MM.1S (cell line): ENCODE measurements at regions not wholly inside any gene's neighbourhood (a gene's known extent, or its start where the extent isn't known, plus 50 kb on each side); places are given as distances from the start of the nearest gene placed in this dataset.

ENCODE experiments used
- DNase-seq: peaks from one replicate; pipeline ENCODE4 v3.0.0-alpha.2; 2015
- H2AFZ ChIP-seq: fragments of 300-600 bp; sonication (generic); 2 replicates; pipeline ENCODE4 v1.6.0; 2016; ENCODE audit warnings: antibody characterized with exemption, low read length
- H3F3A ChIP-seq: fragments of 300-600 bp; sonication (generic); 2 replicates; pipeline ENCODE4 v1.6.1; 2016; ENCODE audit warnings: mild to moderate bottlenecking, antibody characterized with exemption, low read length, moderate library complexity, mixed read lengths; ENCODE audit not compliant: insufficient read depth
- H3K27ac ChIP-seq: fragments of 300-600 bp; sonication (generic); 2 replicates; pipeline ENCODE4 v1.5.1; 2016; ENCODE audit warnings: mild to moderate bottlenecking, low read length
- H3K27me3 ChIP-seq: fragments of 300-600 bp; sonication (generic); replicated peaks from 2 replicates; pipeline ENCODE4 v1.6.0; 2016; ENCODE audit warnings: low read length; ENCODE audit not compliant: insufficient read depth
- H3K36me3 ChIP-seq: fragments of 300-600 bp; sonication (generic); replicated peaks from 2 replicates; pipeline ENCODE4 v1.6.1; 2016; ENCODE audit warnings: mild to moderate bottlenecking, low read length, mixed read lengths; ENCODE audit not compliant: insufficient read depth
- H3K4me1 ChIP-seq: fragments of 300-600 bp; sonication (generic); 2 replicates; pipeline ENCODE4 v1.6.1; 2016; ENCODE audit warnings: low read length, mixed read lengths
- H3K4me2 ChIP-seq: fragments of 300-600 bp; sonication (generic); 2 replicates; pipeline ENCODE4 v1.6.0; 2016; ENCODE audit warnings: low read depth, low read length
- H3K4me3 ChIP-seq: fragments of 300-600 bp; sonication (generic); 2 replicates; pipeline ENCODE4 v1.5.1; 2016; ENCODE audit warnings: low read length, mixed read lengths
- H3K79me2 ChIP-seq: fragments of 300-600 bp; sonication (generic); 2 replicates; pipeline ENCODE4 v1.6.1; 2016; ENCODE audit warnings: mixed run types, low read length, mixed read lengths
- H3K9ac ChIP-seq: fragments of 300-600 bp; sonication (generic); 2 replicates; pipeline ENCODE4 v1.6.1; 2016; ENCODE audit warnings: low read length, mixed read lengths
- H3K9me2 ChIP-seq: fragments of 300-600 bp; sonication (generic); replicated peaks from 2 replicates; pipeline ENCODE4 v1.6.1; 2016; ENCODE audit warnings: mild to moderate bottlenecking, low read length, mixed read lengths; ENCODE audit not compliant: insufficient read depth
- H3K9me3 ChIP-seq: fragments of 300-600 bp; sonication (generic); replicated peaks from 2 replicates; pipeline ENCODE4 v1.6.1; 2016; ENCODE audit warnings: mild to moderate bottlenecking, low read length, mixed read lengths; ENCODE audit not compliant: insufficient read depth
- H4K20me1 ChIP-seq: fragments of 300-600 bp; sonication (generic); 2 replicates; pipeline ENCODE4 v1.6.1; 2016; ENCODE audit warnings: mild to moderate bottlenecking, low read length, moderate library complexity, mixed read lengths; ENCODE audit not compliant: insufficient read depth
- EZH2 ChIP-seq: fragments of 300-600 bp; sonication (generic); optimal IDR thresholded peaks from 2 replicates; pipeline ENCODE3; 2017; ENCODE audit warnings: low read depth, mild to moderate bottlenecking, antibody characterized with exemption, low read length, mixed read lengths
- EZH2phosphoT487 ChIP-seq: fragments of 300-600 bp; sonication (generic); IDR thresholded peaks from 2 replicates; pipeline ENCODE4 v1.6.1; 2018; ENCODE audit warnings: antibody characterized with exemption, low read length
- TF ChIP-seq, protein P1 (sequence below): fragments of 300-600 bp; sonication (generic); IDR thresholded peaks from 2 replicates; pipeline ENCODE4 v1.5.1; 2016; ENCODE audit warnings: antibody characterized with exemption, low read length, mixed read lengths

DNA sequence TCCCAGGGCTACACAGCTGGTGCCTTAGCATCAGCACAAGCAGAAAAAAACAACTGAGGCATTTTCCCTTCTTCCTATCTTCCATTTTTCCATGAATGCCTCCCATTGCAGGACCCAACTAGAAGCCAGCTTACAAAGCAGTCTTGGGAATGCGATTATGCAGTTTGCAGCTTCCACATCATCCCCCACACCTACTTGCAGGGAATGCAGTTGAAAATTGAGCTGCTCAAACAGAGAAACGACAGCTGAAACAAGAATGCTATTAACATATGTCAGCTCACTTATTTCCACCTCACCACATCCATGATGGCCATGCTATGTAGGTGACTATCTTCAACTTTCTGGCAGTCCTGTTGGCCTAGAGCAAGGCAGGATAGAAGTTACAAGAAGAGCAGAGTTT, 150.6 kb upstream of the KCTD3 start:
- H3K27ac ChIP-seq = no peak overlapping the region
- H3K9me3 ChIP-seq = no peaks in the 10 kb centered on the region

DNA sequence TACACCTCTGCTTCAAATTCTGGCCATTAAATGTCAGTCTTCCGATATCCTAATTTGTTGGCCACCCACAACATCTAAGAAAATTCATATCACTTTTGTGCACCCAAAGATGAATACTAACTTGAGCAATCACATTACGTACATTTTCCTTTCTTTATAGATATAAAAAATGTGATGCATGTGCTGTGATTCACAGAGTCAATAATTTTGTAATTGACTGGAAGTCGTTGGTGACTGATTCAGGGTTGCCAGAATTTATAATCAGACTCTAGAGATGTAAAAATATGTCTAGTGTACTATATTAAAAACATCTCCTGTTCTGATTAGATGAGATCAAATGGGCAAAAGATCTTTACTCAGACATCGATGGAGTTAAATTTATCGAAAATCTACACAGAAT, 150.0 kb upstream of the KCTD3 start:
- Histone ChIP-seq H3K4me3 (no peak overlapping the region), H3K79me2 (no peaks in the 10 kb centered on the region), H3K9me3 (no peaks in the 10 kb centered on the region), H3K4me1 (no peaks in the 10 kb centered on the region), H3K9me2 (no peaks in the 10 kb centered on the region), H3K4me2 (no peak overlapping the region), H4K20me1 (no peaks in the 10 kb centered on the region), H3K36me3 (no peaks in the 10 kb centered on the region), H3K9ac (no peak overlapping the region), H3K27ac (no peak overlapping the region), H3F3A (no peaks in the 10 kb centered on the region), H3K27me3 (no peaks in the 10 kb centered on the region), H2AFZ (no peak overlapping the region)
- DNase-seq = no peak
- TF ChIP-seq EZH2 = no peak
- TF ChIP-seq, protein P1, sequence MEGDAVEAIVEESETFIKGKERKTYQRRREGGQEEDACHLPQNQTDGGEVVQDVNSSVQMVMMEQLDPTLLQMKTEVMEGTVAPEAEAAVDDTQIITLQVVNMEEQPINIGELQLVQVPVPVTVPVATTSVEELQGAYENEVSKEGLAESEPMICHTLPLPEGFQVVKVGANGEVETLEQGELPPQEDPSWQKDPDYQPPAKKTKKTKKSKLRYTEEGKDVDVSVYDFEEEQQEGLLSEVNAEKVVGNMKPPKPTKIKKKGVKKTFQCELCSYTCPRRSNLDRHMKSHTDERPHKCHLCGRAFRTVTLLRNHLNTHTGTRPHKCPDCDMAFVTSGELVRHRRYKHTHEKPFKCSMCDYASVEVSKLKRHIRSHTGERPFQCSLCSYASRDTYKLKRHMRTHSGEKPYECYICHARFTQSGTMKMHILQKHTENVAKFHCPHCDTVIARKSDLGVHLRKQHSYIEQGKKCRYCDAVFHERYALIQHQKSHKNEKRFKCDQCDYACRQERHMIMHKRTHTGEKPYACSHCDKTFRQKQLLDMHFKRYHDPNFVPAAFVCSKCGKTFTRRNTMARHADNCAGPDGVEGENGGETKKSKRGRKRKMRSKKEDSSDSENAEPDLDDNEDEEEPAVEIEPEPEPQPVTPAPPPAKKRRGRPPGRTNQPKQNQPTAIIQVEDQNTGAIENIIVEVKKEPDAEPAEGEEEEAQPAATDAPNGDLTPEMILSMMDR = no peak
- TF ChIP-seq EZH2phosphoT487 = no peak

More for the DNA sequence above, 150.6 kb upstream of the KCTD3 start:
- TF ChIP-seq EZH2 = no peak
- TF ChIP-seq EZH2phosphoT487 = no peak
- TF ChIP-seq, protein P1 = no peak
- Histone ChIP-seq H2AFZ (no peak overlapping the region), H3K9me2 (no peaks in the 10 kb centered on the region), H3K4me3 (no peak overlapping the region), H3K9ac (no peak overlapping the region), H3K36me3 (no peaks in the 10 kb centered on the region), H3K4me1 (no peaks in the 10 kb centered on the region), H3K27me3 (no peaks in the 10 kb centered on the region), H4K20me1 (no peaks in the 10 kb centered on the region), H3F3A (no peaks in the 10 kb centered on the region), H3K4me2 (no peak overlapping the region), H3K79me2 (no peaks in the 10 kb centered on the region)
- DNase-seq = no peak

DNA sequence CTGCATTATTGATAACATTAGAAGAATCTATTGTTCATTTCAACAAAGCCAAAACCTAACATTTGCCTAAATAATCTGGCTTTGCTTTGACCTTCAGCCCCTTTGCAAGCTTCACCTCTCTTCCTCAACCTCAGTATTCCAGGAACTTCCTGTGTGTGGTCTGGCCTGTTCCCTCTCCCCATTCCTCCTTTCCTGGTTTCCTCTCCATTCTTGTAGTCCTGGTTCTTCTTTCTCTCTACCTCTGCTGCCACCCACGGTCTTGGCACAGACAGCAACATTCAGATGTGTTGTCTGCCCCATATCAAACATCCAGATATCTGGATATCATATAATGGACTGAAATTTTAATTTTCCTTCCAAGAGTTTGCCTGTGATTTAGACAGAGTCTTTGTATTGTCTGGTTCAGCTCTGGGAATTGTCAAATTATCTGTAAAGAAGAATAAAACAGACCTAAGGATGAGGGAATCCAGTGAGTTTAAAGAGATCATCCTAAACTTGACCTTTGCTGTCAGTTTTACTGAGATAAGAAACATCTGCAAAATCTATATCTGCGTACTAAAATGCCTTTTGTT, 148.1 kb upstream of the KCTD3 start:
- Histone ChIP-seq H3K36me3 (no peaks in the 10 kb centered on the region), H3K9ac (no peak overlapping the region), H3K27ac (no peak overlapping the region), H3K27me3 (no peaks in the 10 kb centered on the region), H3K4me1 (no peaks in the 10 kb centered on the region), H3K4me3 (no peak overlapping the region), H3K79me2 (no peaks in the 10 kb centered on the region), H3F3A (no peaks in the 10 kb centered on the region), H3K4me2 (no peak overlapping the region), H2AFZ (no peak overlapping the region), H3K9me2 (no peaks in the 10 kb centered on the region), H4K20me1 (no peaks in the 10 kb centered on the region), H3K9me3 (no peaks in the 10 kb centered on the region)
- DNase-seq = no peak
- TF ChIP-seq, protein P1 = no peak
- TF ChIP-seq EZH2phosphoT487 (no peak), EZH2 (no peak)
